Body of pancreas (tissue), 4 donors: ENCODE measurements at regions not wholly inside any gene's neighbourhood (a gene's known extent, or its start where the extent isn't known, plus 50 kb on each side); places are given as distances from the start of the nearest gene placed in this dataset.

Source experiments
- POLR2A ChIP-seq, 3 donors: fragments of 450-650 bp; IDR thresholded peaks; one replicate each; pipeline ENCODE4 v1.6.1; 2016; ENCODE audit warnings: antibody characterized with exemption in 3 of 3, mild to moderate bottlenecking in 2 of 3
- TF ChIP-seq, protein P1 (sequence below), 7 experiments: fragments of 450-650 bp in 4 of 7; fragments of 200-600 bp in 3 of 7; sonication (generic) in 3 of 7; IDR thresholded peaks; one replicate each; pipeline ENCODE4 v1.5.1; 2016 to 2019; ENCODE audit warnings: antibody characterized with exemption in 7 of 7

- no peak for TF ChIP-seq POLR2A (IDR thresholded peaks at IDR 0.05)
- TF ChIP-seq, protein P1, sequence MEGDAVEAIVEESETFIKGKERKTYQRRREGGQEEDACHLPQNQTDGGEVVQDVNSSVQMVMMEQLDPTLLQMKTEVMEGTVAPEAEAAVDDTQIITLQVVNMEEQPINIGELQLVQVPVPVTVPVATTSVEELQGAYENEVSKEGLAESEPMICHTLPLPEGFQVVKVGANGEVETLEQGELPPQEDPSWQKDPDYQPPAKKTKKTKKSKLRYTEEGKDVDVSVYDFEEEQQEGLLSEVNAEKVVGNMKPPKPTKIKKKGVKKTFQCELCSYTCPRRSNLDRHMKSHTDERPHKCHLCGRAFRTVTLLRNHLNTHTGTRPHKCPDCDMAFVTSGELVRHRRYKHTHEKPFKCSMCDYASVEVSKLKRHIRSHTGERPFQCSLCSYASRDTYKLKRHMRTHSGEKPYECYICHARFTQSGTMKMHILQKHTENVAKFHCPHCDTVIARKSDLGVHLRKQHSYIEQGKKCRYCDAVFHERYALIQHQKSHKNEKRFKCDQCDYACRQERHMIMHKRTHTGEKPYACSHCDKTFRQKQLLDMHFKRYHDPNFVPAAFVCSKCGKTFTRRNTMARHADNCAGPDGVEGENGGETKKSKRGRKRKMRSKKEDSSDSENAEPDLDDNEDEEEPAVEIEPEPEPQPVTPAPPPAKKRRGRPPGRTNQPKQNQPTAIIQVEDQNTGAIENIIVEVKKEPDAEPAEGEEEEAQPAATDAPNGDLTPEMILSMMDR (IDR thresholded peaks at IDR 0.05): no peak
Measured at GRCh38 chr7:125218076-125218475, 288.5 kb upstream of the POT1 start.
